Activated CD4-positive, alpha-beta T cell treated with anti-CD3 and anti-CD28 coated beads, Interleukin-2, amount 50 U/mL, for 1 hour (primary cell): ENCODE measurements at regions not wholly inside any gene's neighbourhood (a gene's known extent, or its start where the extent isn't known, plus 50 kb on each side); places are given as distances from the start of the nearest gene placed in this dataset.
"Not testable (repeated sequence)": the region's sequence is repeated elsewhere in the genome, so short reads cannot be mapped to it uniquely, and the experiment has no call there.

Experiments used
- DNase-seq: peaks from one replicate; pipeline ENCODE4 v3.0.0-alpha.2; 2020

DNA sequence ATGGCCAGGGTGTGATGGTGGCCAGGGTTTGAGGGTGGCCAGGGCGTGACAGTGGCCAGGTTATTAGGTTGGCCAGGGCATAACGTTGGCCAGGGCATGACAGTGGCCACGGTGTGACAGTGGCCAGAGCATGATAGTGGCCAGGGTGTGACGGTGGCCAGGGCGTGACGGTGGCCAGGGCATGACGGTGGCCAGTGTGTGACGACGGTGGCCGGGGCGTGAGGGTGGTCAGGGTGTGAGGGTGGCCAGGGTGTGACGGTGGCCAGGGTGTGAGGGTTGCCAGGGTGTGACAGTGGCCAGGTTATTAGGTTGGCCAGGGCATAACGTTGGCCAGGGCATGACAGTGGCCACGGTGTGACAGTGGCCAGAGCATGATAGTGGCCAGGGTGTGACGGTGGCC lies 642.8 kb downstream of the TBC1D22A start:
- DNase-seq, result not testable (repeated sequence)

DNA sequence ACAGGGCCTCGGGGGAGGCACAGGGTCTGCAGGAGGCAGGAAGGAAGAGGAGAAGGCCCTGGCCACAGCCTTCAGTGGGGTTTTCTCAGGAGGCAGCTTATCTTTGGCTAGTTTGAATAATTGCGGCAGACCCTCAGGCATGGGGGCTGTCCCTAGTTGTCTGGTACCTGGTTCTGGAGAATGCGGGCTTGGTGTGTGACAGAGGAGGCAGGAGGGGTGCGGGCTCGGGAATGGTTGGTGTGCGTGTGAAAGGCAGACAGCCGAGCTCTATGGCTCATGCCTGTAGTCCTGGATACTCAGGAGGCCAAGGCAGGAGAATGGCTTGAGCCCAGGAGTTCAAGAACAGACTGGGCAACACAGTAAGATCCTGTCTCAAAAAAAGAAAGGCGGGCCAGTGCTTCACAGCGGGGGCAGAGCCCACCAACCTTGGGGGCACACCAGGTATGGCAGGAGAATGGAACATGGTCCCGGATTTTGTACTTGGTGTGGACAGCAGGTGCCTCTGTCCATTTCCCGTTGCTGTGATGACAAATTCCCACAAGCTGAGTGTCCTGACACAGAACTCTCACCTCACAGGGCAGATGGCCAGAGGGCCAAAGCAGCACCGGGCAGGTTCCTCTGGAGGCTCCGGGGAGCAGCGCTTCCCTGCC lies 640.6 kb downstream of the TBC1D22A start:
- DNase-seq, result no peak

- no peak for DNase-seq
These were observed 639.7 kb downstream of the TBC1D22A start for GRCh38 chr22:47401976-47402770.

DNA sequence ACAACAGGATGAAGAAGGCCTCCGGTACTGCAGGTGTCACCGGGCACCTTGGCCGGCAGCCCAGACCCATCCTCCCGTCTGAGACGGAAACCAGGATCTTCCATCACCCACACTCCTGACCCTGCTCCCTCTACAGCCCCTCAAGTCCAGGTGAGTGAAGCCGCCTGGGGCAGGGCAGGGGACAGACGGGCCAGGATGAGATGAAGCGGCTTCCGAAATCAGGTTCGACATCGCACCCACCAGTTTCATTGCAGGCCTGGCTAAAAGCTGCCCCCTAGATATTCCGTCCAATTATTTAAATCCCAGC lies 639.1 kb downstream of the TBC1D22A start:
- DNase-seq, result no peak

DNA sequence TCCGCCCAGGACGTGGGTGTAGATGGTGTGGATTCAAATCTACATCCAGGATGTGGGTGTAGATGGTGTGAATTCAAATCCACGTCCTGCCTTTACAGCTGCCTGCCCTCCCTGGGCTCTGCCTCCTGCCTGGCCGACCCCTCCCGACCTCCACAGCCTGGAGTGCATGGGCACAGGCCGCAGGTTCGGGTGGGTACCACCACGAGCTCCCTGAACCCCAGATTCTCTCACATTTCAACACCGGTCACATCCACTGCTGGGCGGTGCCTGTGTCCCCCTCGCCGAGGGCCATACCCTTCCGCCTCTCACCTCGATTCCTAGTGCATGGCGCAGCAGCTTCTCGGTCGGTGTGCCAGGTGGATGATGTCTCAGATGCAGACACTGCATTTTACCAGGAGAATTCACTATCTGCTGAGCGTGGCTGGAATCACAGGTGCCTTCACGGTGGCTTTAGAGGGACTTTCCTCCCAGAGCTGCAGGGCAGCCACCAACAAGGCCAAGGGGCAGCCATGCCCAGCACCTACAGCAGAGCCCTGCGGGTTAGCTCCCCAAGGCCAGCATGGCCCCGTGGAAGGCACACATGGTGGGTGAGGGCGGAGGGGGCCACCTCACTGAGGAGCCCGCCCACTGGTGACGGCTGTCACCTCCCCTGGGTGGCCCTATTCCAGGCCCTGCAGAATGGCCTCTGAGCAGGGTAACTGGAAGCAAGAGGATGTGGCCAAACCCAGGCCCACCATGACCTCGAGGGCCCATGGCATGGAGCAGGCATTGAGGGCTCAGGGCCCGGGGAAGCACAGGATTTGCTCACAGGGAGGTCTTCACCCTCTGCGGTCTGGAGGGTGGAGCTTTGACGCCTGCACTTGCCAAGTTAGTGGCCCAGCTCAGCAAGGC lies 638.5 kb downstream of the TBC1D22A start:
- no peak for DNase-seq

DNA sequence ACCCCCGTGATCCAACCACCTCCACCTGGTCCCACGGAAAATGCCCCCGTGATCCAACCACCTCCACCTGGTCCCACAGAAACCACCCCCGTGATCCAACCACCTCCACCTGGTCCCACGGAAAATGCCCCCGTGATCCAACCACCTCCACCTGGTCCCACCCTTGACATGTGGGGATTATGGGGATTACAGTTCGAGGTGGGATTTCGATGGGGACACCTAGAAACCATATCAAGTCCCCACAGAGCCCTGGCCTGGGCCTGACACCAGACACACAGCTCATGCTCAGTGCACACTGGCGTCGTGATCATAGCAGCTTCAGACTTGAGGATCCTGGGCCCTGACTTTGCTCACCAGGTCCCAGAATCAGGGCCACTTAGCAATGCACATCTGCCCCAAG lies 637.7 kb downstream of the TBC1D22A start:
- DNase-seq, result not testable (repeated sequence)

DNA sequence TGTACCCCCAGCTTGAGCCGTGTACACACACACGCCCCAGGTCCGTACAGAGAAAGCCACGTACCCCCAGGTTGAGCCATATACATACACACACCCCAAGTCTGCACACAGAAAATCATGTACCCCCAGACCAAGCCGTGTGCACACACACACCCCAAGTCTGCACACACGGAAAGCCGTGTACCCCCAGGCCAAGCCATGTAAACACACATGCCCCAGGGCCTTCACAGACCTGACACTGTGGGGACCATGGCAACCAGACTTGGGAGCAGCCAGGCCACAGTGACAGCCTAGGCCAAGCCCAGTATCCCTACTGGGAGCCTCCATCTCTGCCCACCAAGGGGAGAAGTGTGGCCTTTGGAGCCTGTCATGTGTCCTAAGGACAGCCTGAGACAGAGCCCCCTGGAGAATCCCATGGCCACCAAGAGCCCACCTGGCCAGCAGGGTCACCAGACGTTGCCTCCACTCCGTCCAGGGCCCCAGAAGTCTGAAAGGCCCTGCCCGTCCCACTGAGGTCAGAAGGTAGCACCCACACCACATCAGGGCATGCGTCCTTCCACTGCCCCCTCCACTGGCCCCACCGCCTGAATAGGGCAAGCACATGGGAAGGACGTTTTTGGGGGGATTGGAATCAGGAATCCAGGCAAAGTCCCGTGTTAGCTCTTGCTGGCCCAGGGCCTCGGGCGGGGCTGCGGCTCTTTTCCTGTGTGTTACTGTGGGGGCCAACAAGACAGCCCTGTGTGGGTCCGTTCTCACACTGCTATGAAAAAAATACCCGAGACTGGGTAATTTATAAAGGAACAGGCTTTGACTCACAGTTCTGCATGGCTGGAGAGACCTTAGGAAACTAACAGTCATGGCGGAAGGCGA lies 636.7 kb downstream of the TBC1D22A start:
- no peak for DNase-seq

DNA sequence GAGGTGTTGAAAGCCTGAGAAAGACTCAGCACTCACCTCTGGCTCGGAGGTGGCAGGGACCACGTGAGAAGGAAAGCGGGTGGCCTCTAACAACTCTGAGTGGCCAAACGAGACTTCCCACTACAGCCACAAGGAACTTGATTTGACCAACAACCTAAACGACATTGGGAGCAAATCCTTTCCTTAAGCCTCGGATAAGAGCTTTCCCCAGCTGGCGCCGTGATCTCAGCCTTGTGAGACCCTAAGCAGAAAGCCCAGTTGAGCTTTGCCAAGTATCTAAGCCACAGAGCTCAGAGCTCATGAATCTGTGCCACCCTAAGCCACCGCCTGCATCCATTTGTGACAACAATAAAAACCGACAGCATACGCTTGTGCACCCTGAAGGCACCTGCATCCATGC lies 636.0 kb downstream of the TBC1D22A start:
- no peak for DNase-seq

DNA sequence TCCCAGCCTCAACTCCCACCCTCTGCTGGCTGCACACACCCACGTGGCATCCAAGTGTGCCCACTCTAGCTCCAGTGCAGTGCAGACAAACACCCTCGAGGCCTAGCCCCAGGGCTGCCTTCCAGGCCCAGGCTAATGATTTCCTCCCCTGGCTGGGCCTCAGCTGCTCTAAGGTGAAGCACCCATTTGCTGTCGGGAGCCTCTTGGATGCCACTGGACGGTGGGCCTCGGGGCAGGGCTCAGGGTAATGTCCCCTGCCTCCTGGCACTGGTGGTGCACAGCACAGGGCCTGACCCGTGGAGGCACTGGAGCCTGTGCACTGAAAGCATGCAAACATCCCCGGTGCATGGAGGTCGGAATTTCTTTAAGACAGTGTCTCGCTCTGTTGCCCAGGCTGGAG lies 635.2 kb downstream of the TBC1D22A start:
- no peak for DNase-seq

DNA sequence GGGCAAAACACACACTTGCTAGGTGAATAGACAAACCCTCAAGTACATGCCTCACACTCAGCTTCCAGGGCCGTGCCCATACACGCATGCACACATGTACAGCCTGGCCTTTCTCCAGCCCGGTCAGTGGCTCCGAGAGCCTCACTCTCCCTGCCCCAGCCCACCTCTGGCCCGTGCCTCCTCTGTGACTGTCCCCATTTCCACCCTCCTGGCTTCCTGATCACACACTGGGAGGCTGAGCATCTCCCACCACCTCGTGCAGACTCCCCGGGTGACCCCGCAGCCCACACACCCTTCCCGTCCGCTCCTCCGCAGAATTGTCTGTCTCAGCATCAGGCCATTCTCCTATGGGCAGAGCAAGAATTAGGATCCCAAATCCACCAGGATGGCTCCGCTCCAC lies 634.1 kb downstream of the TBC1D22A start:
- no peak for DNase-seq

DNA sequence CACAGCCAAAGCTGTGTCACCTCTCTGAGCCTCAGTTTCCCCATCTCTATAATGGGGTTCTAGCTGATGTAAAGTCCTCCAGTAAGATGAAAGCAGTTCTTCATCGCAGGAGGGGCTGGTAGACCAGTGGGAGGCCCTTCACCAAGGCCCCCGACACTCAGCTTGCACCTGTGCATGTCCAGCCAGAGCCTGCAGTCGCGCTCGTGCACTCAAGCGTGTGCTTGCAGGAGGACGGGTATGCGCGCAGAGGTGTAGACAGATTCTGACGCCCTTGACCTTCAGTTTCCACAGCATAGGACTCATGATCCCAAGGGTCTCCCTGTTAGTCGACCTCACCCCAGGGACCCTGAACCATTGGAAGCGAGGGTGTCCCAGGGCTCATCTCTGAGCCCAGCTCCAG lies 633.7 kb downstream of the TBC1D22A start:
- DNase-seq, result no peak

DNA sequence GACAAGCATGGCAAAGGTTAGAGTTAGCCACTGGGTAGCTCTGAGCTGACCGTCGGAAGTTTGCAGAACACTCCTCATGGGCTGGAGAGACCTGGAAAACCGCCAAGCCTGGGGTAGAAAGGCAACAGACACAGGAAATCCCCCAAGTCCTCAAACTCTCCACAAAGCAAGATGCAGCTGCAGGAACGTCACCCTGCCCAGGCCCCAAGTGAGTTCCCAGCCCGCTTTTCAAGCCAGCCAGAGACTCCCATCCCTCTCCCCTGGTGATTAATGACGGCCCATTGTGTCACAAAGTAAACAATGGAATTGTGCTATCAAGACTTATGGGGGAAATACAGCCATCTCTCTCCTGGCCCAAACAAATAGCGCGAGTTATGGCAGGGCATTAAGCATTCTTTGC lies 633.0 kb downstream of the TBC1D22A start:
- no peak for DNase-seq

DNA sequence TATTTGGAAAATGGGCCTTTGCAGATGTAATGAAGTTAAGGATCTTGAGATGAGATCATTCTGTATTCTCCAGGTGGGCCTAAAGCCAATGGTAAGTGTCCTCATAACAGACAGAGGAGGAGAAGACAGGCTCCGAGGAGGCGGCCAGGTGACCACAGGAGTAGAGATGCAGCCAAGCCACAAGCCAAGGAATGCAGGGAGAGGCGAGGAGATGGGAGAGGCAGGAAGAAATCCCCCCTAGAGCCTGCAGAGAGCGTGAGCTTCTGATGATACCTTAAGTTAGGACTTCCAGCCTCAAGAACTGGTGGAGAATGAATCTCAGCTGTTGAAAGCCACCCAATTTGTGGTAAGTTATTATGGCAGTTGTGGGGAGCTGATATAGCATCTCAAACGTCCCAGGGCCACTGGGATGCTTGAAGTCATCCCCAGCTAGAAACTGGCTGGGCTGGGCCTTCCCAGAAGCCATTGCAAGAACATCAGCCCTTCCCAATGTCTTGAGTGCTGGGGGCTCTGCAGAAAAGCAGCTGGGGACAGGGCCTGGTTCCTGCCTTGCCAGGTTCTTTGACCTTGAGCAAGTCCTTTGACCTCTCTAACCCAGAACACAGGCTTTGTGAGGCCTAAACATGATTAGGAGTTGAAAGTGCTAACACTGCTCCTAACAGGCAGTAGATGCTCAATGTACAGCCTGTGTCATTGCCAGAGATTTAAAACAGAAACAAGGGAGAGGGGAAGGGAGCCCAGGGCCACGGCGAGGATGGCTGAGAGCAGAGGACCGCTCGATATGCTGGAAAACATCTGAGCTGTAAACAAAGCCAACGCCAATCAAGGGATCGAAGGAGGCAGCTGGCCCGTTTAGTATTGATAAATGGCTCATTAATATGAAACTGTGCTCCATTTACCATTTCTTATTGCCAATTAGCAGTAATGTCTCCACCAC lies 632.3 kb downstream of the TBC1D22A start:
- DNase-seq, result no peak

GRCh38 chr22:47393191-47393590 lies 630.7 kb downstream of the TBC1D22A start:
- no peak for DNase-seq

DNA sequence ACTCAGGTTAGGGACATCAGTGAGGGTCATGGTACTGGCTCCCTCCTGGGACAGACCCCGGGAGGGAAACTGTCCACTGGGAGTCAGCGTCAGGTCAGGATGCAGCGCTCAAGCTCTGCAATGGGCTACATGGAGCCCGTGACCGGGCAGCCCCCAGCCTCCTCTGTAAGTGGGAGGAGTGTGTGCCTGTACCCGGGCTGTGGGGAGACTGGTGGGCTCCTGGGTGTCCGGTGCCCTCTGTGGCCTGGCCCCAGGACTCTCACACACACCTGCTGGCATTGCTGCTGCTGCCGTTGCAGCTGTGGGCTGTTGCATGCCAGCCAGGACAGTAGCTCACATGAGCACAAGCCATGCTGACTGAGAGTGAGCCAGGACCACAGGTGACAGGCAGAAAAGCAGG lies 630.3 kb downstream of the TBC1D22A start:
- no peak for DNase-seq

GRCh38 chr22:47392054-47392347 lies 629.6 kb downstream of the TBC1D22A start:
- DNase-seq, result no peak

DNA sequence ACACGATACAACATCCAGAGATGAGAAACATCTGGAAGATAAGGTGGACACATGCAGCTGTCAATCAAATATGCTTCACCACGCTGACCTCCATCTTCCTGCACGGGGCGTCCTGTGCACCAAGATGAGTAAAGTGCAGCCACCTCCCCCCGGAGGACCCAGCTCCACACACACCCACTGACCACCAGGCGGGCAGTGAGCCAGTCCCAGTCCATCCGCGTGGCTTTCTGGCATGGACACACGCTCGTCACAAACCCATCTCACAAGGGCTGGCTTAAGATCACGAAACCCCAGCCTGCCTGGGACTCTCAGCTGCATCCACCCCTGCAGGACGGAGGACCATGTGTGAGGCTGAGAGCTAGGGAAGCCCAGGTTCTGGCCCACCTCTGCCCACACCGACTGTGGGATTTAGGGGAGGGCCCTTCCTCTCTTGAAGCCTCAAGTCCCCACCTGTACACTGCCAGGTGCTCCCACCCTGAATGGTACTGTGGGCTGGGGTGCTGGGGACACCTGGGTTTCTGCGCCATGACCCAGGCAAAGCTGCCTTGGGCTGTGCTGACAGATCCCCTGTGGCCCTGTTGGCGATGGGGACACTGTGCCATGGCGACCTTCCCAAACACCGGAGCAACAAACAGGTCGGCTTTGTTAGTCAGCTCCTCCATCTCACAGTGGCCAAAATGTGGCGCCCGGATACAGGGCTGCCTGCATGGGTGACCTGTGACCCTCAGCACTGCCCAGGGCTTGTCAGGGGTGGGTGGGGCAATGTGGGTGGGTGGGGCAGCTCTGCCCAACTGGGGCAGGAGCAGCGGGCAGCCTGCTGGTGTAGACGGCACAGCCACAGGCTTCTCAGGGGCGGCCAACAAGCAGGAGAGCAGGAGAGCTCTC lies 629.0 kb downstream of the TBC1D22A start:
- DNase-seq, result no peak

DNA sequence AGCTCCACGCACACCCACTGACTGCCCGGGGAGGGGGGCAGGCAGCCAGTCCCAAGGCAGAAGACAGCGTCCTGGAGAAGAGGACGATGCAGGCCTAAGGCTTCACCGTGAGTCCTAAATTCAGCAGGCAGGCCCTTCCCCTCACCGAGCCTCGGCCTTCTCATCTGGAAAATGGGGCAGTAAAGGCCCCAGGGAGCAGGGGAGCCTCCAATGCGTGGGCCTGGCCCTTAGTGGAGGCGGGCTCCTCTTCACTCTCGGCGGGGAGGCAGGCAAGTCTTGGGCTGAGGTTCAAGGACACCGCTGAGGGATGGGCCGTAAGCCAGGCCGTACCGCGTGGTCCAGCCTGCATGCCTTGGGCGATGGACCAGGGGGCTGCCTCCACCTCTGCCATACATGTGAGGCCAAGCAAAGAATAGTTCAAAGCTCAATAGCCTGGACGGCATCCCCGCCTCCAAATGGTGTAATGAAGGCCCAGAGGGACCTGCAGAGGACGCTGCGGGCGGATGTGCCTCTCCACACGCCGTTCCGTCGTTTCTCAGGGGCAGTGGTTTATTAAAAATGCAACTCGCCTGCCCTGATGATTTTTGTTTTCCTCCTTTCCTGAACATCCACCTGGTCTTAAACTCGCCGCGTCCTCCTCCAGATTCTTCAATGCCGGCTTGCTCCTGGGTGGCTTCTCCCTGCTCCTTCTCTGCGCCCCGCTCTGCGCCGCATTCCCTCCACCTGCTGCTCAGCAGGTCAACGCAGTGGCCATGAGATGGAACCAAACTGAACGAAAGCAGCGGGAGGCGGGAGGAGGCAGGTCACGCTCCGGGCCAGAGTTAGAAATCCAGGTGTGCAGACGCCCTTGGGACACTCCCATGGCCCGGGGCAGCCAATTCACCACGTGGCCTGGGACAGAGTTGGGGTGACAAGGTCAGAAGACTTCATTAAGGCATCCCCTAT lies 627.8 kb downstream of the TBC1D22A start:
- DNase-seq, result no peak

- no peak for DNase-seq
These were observed 626.8 kb downstream of the TBC1D22A start for GRCh38 chr22:47389201-47389600.

DNA sequence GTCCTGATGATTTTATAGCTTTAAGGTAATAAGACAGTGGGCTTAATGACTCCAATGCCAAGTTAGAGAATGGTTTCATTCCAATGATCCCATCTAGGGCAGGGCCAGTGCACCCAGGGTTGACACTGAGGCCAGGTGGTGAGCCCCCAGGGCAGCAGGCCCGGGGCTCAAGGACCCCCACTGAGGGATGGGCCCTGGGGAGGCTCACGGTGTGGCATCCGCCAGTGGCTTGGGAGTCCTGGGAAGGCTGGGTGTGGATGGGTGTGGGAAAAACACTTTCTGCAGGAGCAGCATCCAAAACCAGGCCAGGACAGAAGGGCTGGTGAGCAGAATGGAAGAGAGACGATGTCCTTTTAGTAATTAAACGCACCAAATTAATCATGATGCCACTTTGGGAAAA lies 626.3 kb downstream of the TBC1D22A start:
- DNase-seq, result no peak
